GM12864 (cell line): ENCODE measurements at regions not wholly inside any gene's neighbourhood (a gene's known extent, or its start where the extent isn't known, plus 50 kb on each side); places are given as distances from the start of the nearest gene placed in this dataset.

Experiments used
- DNase-seq: peaks from one replicate; pipeline ENCODE4 v3.0.0-alpha.2; 2011; ENCODE audit warnings: low read depth
- H3K4me3 ChIP-seq: 2 replicates; pipeline ENCODE4 v1.5.1; 2011; ENCODE audit warnings: mild to moderate bottlenecking, low read depth, low read length, control low read depth
- CTCF ChIP-seq: IDR thresholded peaks from 2 replicates; pipeline ENCODE4 v1.5.1; 2011; ENCODE audit warnings: low read depth, mild to moderate bottlenecking, moderate library complexity, low read length, control low read depth, inconsistent platforms; ENCODE audit errors: missing control alignments

- no peak overlapping the region for H3K4me3 ChIP-seq
- TF ChIP-seq CTCF, result no peak
- DNase-seq, result no peak
Measured at GRCh38 chr4:64551125-64551524, 141.9 kb upstream of the TECRL start.

- no peak overlapping the region for H3K4me3 ChIP-seq
- TF ChIP-seq CTCF, result no peak
- no peak for DNase-seq
Measured at GRCh38 chr4:64545593-64545992, 136.3 kb upstream of the TECRL start.

GRCh38 chr4:64539234-64539849, 130.1 kb upstream of the TECRL start:
- TF ChIP-seq CTCF, result peak; percentile 64
- peak; percentile 15 for DNase-seq
- no peak overlapping the region for H3K4me3 ChIP-seq

GRCh38 chr4:64538219-64538618, 129.0 kb upstream of the TECRL start:
- H3K4me3 ChIP-seq, result no peak overlapping the region
- no peak for DNase-seq
- no peak for TF ChIP-seq CTCF

- TF ChIP-seq CTCF, result no peak
- no peak for DNase-seq
- no peak overlapping the region for H3K4me3 ChIP-seq
Measured at GRCh38 chr4:64533637-64534036, 124.4 kb upstream of the TECRL start.

- no peak for TF ChIP-seq CTCF
- DNase-seq, result no peak
- no peak overlapping the region for H3K4me3 ChIP-seq
Measured at GRCh38 chr4:64533159-64533558, 123.9 kb upstream of the TECRL start.

GRCh38 chr4:64520421-64520820, 111.2 kb upstream of the TECRL start:
- no peak for DNase-seq
- no peak overlapping the region for H3K4me3 ChIP-seq
- TF ChIP-seq CTCF, result no peak
